ENCODE measurements at regions not wholly inside any gene's neighbourhood (a gene's known extent, or its start where the extent isn't known, plus 50 kb on each side); places are given as distances from the start of the nearest gene placed in this dataset.

GRCh38 chr2:146771531-146771930 is 1073.3 kb upstream of the ACVR2A start:
- no peak overlapping the region for H3K27ac ChIP-seq
- 61 to 63% methylated on average over 2 of the region's 2 CpGs for WGBS, 2 donors
- no peaks in the 10 kb centered on the region for H3K9me3 ChIP-seq
- H3K27me3 ChIP-seq, result no peaks in the 10 kb centered on the region
- no peaks in the 10 kb centered on the region for H3K36me3 ChIP-seq (ENCODE audit: low read depth, missing control alignments)
- TF ChIP-seq POLR2A (IDR thresholded peaks at IDR 0.05), result no peak
- TF ChIP-seq, protein P1, sequence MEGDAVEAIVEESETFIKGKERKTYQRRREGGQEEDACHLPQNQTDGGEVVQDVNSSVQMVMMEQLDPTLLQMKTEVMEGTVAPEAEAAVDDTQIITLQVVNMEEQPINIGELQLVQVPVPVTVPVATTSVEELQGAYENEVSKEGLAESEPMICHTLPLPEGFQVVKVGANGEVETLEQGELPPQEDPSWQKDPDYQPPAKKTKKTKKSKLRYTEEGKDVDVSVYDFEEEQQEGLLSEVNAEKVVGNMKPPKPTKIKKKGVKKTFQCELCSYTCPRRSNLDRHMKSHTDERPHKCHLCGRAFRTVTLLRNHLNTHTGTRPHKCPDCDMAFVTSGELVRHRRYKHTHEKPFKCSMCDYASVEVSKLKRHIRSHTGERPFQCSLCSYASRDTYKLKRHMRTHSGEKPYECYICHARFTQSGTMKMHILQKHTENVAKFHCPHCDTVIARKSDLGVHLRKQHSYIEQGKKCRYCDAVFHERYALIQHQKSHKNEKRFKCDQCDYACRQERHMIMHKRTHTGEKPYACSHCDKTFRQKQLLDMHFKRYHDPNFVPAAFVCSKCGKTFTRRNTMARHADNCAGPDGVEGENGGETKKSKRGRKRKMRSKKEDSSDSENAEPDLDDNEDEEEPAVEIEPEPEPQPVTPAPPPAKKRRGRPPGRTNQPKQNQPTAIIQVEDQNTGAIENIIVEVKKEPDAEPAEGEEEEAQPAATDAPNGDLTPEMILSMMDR (IDR thresholded peaks at IDR 0.05), result no peak
- no peaks in the 10 kb centered on the region for H3K4me1 ChIP-seq
- no peak for DNase-seq
- intact Hi-C loops (cut with DNase I; ENCODE audit: low total_unique reads), result no loop called here
- H3K4me3 ChIP-seq, result no peak overlapping the region

DNA sequence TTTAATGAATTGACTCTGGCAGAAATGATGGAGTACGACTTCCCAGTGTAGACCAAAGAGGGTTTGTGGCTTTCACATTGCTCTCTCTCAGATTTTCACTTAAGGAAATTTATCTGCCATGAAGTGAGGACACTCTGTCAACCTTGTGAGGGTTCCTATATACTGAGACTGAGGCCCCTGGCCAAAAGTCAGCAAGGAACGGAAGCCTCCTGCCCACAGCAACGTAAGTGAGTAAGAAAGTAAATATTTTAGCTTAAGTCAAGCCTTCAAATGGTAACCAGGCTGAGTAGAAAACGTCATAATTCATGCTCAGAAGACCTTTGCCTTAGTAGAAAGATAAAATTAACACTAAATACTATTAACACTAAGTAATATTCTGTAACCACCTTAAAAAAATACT is 1080.5 kb upstream of the ACVR2A start:
- Histone ChIP-seq H3K4me1 (no peaks in the 10 kb centered on the region), H3K9me3 (no peaks in the 10 kb centered on the region), H3K27ac (no peak overlapping the region), H3K4me3 (no peak overlapping the region), H3K27me3 (no peaks in the 10 kb centered on the region), H3K36me3 (ENCODE audit: low read depth, missing control alignments) (no peaks in the 10 kb centered on the region)
- intact Hi-C loops (cut with DNase I; ENCODE audit: low total_unique reads), result no loop called here
- no peak for DNase-seq
- TF ChIP-seq, protein P1 (IDR thresholded peaks at IDR 0.05), result no peak
- no peak for TF ChIP-seq POLR2A (IDR thresholded peaks at IDR 0.05)
- 80 to 83% methylated on average over 4 of the region's 4 CpGs for WGBS, 2 donors

DNA sequence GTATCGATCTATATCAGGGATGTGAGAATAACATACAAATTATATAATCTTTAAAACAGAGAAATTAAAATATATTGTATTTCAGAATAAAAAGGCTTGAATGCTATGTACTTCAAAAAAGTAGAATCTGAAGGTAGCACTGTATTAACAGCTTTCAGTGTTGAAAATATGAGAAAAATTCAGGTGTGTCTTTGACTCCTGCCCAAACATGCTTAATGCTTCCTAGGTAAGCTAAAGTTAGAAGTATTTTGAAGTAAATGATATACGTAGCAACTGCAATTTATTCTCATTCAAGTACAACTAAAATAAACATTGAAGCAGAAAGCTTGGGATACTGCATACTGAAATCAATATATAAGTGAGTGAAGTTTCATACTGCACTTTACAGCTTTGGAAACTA is 1082.0 kb upstream of the ACVR2A start:
- no peak for DNase-seq
- no peak for TF ChIP-seq POLR2A (IDR thresholded peaks at IDR 0.05)
- TF ChIP-seq, protein P1 (IDR thresholded peaks at IDR 0.05), result no peak
- 92 to 93% methylated on average over 2 of the region's 2 CpGs for WGBS, 2 donors
- Histone ChIP-seq H3K4me3 (no peak overlapping the region), H3K27ac (no peak overlapping the region), H3K27me3 (no peaks in the 10 kb centered on the region), H3K36me3 (ENCODE audit: low read depth, missing control alignments) (no peaks in the 10 kb centered on the region), H3K4me1 (no peaks in the 10 kb centered on the region), H3K9me3 (no peaks in the 10 kb centered on the region)
- intact Hi-C loops (cut with DNase I; ENCODE audit: low total_unique reads), result no loop called here

GRCh38 chr2:146754606-146755005 is 1090.2 kb upstream of the ACVR2A start:
- Histone ChIP-seq H3K4me1 (no peaks in the 10 kb centered on the region), H3K4me3 (no peak overlapping the region), H3K27ac (no peak overlapping the region), H3K9me3 (no peaks in the 10 kb centered on the region), H3K36me3 (ENCODE audit: low read depth, missing control alignments) (no peaks in the 10 kb centered on the region), H3K27me3 (no peaks in the 10 kb centered on the region)
- WGBS, 2 donors, result 69 to 77% methylated on average over 4 of the region's 4 CpGs
- no peak for TF ChIP-seq POLR2A (IDR thresholded peaks at IDR 0.05)
- TF ChIP-seq, protein P1 (IDR thresholded peaks at IDR 0.05), result no peak
- intact Hi-C loops (cut with DNase I; ENCODE audit: low total_unique reads), result no loop called here
- no peak for DNase-seq

DNA sequence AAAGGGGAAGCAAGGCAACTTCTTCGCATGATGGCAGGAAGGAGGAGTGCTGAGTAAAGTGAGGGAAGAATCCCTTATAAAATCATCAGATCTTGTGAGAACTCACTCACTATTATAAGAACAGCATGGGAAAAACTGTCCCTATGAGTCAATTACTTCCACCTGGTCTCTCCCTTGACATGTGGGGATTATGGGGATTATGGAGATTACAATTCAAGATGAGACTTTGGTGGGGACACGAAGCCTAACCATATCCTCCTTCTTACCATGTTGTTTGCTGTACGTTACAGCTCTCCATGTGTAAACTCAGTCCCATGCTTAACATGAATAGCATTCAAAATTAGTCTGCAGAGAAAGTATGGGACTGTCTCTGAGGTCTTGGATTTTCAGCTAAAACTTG is 1096.8 kb upstream of the ACVR2A start:
- TF ChIP-seq POLR2A (IDR thresholded peaks at IDR 0.05), result no peak
- TF ChIP-seq, protein P1 (IDR thresholded peaks at IDR 0.05), result no peak
- WGBS, 2 donors, result 92% methylated on average over 3 of the region's 3 CpGs
- intact Hi-C loops (cut with DNase I; ENCODE audit: low total_unique reads), result no loop called here

More for the DNA sequence above, 1096.8 kb upstream of the ACVR2A start:
- H3K27ac ChIP-seq, result no peak overlapping the region
- no peaks in the 10 kb centered on the region for H3K36me3 ChIP-seq (ENCODE audit: low read depth, missing control alignments)
- DNase-seq, result no peak
- H3K4me1 ChIP-seq, result no peaks in the 10 kb centered on the region
- H3K9me3 ChIP-seq, result no peaks in the 10 kb centered on the region
- H3K27me3 ChIP-seq, result no peaks in the 10 kb centered on the region
- no peak overlapping the region for H3K4me3 ChIP-seq

All from testis (tissue), 2 donors.